ENCODE measurements at regions not wholly inside any gene's neighbourhood (a gene's known extent, or its start where the extent isn't known, plus 50 kb on each side); places are given as distances from the start of the nearest gene placed in this dataset.

- DNase-seq: no peak
Observed at GRCh38 chr18:40583671-40584070, 1371.4 kb upstream of the PIK3C3 start.

- no peak for DNase-seq
Observed at GRCh38 chr18:40582105-40582504, 1372.9 kb upstream of the PIK3C3 start.

DNA sequence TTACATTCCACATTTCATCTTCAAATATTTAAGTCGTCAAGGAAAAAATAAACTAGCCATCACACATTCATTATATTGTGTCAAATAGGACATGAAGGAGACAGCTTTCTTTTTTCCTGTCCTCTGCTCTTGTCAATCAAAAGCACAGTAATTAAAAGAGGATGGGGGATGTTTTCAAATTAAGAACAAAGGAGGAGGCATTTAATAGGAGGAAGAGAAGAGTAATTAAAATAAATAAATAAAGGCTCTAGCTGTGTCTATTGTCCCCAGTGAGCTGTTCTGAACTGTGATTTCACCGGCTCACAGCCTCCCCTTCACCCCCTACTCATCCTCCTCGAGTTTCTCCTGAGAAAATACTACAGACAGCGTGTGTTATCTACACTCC, 1377.1 kb upstream of the PIK3C3 start:
- DNase-seq: no peak

- no peak for DNase-seq
Observed at GRCh38 chr18:40577239-40577980, 1377.6 kb upstream of the PIK3C3 start.

DNA sequence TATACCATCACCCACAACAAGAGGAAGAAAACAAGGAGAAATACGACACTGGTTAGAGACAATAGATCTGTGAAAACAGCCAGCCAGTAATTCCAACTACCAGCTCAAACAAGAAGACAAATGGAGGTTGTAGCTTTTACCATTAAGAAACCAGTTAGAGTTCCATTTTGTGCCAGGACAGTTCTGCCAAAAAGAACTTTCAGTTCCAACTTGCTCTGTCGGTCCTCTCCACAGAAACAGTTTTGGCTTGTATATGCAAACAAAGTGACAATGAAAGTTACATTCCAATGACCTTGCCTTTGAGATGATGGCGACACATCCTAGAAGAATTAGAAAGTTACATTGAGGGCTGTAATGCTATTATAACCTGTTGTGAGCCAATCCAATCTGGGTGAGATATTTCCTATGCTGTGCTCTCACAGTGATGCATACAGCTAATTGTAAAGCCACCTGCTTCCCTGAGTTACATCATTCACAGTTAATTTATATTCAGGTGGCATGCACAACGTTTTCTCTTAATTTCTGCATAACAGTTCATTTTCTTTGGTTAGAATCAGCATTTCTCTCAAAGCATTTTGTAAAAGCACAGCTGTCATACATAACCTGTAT, 1378.4 kb upstream of the PIK3C3 start:
- DNase-seq: no peak

GRCh38 chr18:40570615-40571014, 1384.4 kb upstream of the PIK3C3 start:
- no peak for DNase-seq

DNA sequence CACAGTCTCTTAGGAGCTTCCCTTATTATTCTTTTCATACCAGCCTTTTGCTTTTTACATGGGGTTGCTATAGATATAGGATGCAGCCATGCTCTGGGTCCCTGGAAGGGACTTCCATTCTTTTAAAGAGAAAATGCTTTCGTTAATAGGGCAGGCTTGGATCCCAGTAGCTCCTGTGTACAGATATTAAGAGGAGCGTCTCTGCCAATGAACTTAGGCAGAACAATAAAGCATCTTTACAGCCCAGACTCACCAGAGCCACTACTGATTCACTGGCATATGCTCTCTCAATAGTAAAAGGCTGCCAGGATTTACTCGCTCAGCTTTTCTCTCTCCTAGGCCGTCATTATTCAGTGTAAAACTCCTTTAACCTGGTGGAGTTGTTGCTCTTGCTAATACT, 1385.4 kb upstream of the PIK3C3 start:
- DNase-seq: no peak

DNA sequence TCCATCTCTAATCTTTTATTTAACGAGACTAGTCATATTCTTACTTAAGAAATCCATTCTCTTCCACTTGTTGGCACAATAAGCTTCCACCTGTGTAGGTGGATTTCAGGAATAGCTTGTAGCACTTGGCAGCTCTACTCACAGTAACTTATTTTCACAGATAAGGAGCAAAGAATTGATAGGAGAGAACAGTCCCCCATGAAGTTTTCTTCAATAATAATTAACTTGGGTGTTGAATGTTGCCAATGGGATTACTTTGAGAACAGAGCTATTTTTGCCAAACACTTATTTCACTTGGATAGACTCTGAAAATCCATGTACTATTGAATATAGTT, 1388.6 kb upstream of the PIK3C3 start:
- DNase-seq: no peak

GRCh38 chr18:40565805-40566509, 1389.1 kb upstream of the PIK3C3 start:
- no peak for DNase-seq

DNA sequence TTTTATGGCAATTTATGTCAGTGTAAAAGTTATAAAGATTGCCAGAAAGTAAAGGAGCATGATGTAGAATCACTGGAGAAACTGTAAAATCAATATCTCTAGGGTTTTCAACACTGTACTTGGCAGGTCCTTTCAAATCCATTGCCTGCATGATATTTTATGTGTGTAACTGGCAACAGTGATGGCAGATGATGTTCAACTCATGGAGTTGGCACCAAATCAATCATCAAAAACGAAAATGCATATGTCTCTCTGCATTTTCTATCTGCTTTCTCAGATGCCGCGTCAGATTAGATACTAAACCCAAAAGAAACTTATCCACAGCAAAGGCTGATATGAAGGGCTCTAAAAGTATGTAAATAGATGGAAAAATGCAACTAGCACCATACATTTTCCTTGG, 1395.5 kb upstream of the PIK3C3 start:
- no peak for DNase-seq

- no peak for DNase-seq
Observed at GRCh38 chr18:40558706-40559392, 1396.2 kb upstream of the PIK3C3 start.

DNA sequence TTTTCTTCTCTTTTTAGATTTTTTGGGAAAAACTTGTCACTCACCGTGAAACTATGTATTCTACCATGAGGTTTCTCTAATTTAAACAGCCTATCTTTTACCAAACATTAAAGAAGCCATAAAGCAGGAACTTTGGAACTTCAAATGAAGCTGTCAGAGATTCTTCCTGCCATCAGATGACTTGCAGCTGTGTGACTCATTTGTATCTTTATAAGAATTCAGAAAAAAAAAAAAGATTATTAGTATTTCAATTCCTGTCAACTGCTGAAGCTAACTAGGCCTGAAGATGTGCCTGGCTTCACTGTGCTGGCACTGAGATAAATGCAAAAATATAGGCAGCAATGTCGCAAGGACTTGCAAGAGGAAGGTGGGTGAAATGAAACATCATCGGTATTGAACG, 1399.1 kb upstream of the PIK3C3 start:
- DNase-seq: no peak

GRCh38 chr18:40553029-40553428, 1402.0 kb upstream of the PIK3C3 start:
- no peak for DNase-seq

DNA sequence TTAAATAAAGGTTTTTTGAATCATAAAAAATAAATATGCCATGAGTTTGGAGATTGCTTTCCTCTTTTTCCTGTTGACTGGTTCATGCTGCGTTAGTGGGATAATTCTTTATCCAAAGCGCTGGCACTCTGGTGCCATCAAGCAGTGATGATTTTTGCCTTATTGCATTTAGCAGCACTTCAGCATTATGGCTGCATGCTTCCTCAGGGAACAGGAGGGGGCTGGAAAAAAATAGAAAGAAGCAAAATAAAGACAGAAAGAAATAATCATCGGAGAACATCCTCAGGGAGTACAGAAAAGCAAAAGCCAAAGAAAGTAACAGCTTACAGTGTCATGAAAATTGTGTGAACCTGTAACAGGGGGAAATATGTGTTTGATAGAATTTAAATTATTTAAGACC, 1408.2 kb upstream of the PIK3C3 start:
- no peak for DNase-seq

- DNase-seq: no peak
Observed at GRCh38 chr18:40534723-40535122, 1420.3 kb upstream of the PIK3C3 start.

DNA sequence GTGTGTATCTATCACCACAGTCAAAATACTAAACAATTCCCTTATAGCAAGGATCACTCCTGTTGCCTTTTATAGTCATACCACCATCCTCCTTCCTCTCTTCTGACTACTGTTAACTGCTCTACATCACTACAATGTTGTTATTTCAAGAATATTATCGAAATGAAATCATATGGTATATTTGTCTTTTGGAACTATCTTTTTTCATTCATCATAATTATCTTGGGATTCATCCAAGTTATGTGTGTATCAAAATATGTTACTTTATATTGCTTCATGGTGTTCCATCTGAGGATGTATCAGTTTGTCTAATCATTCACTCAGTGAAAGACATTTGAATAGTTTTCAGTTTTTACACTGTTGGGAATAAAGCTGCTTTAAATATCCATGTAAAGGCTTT, 1423.0 kb upstream of the PIK3C3 start:
- no peak for DNase-seq

GRCh38 chr18:40531051-40531450, 1424.0 kb upstream of the PIK3C3 start:
- no peak for DNase-seq

GRCh38 chr18:40529478-40529877, 1425.6 kb upstream of the PIK3C3 start:
- peak; percentile 12 to 46 for DNase-seq

DNA sequence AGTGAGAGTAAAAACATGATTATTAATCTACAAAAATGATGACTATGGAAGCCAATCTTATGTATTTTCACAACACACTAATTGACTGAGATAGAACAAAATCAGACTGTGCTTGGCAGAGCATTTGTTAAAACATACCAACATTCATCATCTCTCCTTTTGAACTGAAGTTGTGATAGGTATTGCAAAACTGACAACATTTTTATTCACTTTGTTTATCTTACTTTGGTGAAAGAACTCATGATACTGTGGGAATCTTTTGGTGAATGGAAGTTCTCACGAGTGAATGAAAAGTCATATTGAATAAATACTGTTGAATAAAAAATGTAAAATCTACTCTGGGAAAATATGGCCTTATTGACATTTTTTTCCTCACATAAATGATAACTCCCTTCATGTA, 1430.2 kb upstream of the PIK3C3 start:
- no peak for DNase-seq

- no peak for DNase-seq
Observed at GRCh38 chr18:40523287-40523686, 1431.7 kb upstream of the PIK3C3 start.

DNA sequence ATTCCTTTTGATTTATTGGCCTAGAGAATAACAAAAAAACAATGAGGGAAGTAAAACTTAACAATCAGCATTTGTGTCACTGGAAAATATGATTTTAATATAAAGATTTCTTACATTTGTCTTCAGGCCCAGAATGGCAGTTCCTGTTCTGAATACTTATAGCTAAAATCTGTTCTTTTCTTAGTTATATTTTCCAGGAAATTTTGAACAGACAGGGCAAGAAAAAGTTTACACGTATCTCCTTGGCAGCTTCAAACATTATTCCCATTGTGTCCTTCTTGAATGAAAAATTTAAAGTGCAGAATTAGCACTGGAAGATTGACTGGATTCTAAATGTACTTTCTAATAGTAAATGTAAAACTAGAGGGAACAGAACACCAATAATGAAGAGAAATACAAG, 1454.0 kb upstream of the PIK3C3 start:
- no peak for DNase-seq

DNA sequence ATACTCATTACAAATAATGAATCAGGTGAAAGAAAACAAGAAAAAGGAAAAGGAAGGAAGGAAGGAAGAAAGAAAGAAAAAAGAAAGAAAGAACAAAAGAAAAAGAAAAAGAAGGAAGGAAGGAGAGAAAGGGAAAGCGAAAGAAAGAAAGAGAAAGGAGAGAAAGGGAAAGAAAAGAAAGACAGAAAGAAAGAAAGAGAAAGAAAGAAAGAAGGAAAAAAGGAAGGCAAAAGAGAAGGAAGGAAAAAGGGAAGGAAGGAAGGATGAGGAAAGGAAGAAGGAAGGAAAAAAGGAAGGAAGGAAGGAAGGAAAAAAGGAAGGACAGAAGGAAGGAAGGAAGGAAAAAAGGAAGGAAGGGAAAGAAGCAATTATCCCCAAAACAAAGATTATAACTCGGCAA, 1460.4 kb upstream of the PIK3C3 start:
- DNase-seq: no peak

- no peak for DNase-seq
Observed at GRCh38 chr18:40493316-40493715, 1461.7 kb upstream of the PIK3C3 start.

DNA sequence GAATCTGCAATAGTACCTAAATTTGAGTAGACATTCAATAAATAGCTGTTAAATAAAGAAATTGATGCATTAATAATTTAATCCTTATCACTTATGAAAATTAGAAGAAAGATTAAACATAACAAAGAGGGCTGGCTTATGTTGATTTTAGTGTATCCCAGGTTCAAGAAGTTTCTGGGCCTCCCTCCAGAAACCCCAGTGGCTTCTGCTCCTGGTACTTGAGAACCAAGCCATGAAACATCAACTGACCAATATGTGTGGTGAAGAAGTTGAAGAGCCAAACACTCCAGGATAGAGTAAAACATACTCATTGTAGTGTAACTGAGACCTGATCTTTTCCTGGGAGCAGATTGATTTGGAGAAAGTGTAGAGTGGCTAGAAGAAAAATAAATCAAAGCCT, 1465.7 kb upstream of the PIK3C3 start:
- DNase-seq: no peak
